ENCODE measurements at regions not wholly inside any gene's neighbourhood (a gene's known extent, or its start where the extent isn't known, plus 50 kb on each side); places are given as distances from the start of the nearest gene placed in this dataset.

DNA sequence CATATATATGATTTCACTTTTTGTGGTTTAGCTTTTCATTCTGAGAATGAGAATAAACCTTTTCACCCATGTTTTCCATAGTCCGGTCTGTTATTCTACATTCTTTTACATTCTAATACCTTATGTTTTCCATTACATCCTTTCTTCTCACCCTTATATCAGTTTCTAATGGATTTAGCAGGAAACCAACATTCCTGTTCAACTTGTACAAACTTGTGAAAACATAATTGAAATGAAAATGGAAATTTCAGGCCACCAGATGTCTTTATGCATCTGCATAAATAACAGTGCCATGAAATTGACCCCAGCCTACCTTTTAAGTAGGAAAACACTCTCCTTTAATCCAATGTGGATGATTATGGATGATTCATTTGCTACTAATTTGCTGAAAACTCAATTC is 494.8 kb upstream of the ZFP42 start:
- no peak for TF ChIP-seq REXO4 (CRISPR knock-in tag; IDR thresholded peaks at IDR 0.05; ENCODE audit: borderline replicate concordance)
- TF ChIP-seq, protein P1, sequence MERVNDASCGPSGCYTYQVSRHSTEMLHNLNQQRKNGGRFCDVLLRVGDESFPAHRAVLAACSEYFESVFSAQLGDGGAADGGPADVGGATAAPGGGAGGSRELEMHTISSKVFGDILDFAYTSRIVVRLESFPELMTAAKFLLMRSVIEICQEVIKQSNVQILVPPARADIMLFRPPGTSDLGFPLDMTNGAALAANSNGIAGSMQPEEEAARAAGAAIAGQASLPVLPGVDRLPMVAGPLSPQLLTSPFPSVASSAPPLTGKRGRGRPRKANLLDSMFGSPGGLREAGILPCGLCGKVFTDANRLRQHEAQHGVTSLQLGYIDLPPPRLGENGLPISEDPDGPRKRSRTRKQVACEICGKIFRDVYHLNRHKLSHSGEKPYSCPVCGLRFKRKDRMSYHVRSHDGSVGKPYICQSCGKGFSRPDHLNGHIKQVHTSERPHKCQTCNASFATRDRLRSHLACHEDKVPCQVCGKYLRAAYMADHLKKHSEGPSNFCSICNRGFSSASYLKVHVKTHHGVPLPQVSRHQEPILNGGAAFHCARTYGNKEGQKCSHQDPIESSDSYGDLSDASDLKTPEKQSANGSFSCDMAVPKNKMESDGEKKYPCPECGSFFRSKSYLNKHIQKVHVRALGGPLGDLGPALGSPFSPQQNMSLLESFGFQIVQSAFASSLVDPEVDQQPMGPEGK (CRISPR knock-in tag; IDR thresholded peaks at IDR 0.05): no peak
